Testis (tissue), 2 donors: ENCODE measurements at regions not wholly inside any gene's neighbourhood (a gene's known extent, or its start where the extent isn't known, plus 50 kb on each side); places are given as distances from the start of the nearest gene placed in this dataset.

ENCODE experiments used
- DNase-seq: peaks from one replicate; pipeline ENCODE4 v3.0.0-alpha.2; 2019
- H3K27ac ChIP-seq, 2 donors: fragments of 200-600 bp; sonication (generic); one replicate each; pipeline ENCODE4 v1.5.1; 2019
- H3K27me3 ChIP-seq: fragments of 200-600 bp; sonication (generic); one replicate; pipeline ENCODE4 v1.5.1; 2019
- H3K36me3 ChIP-seq: fragments of 200-600 bp; sonication (generic); one replicate; pipeline ENCODE4 v1.5.1; 2017; ENCODE audit warnings: low read depth; ENCODE audit errors: missing control alignments
- H3K4me1 ChIP-seq: fragments of 200-600 bp; sonication (generic); one replicate; pipeline ENCODE4 v1.5.1; 2019
- H3K4me3 ChIP-seq, 2 donors: fragments of 200-600 bp; sonication (generic); one replicate each; pipeline ENCODE4 v1.5.1; 2017 to 2019
- H3K9me3 ChIP-seq: fragments of 200-600 bp; sonication (generic); one replicate; pipeline ENCODE4 v1.5.1; 2017
- CTCF ChIP-seq, 3 experiments: fragments of 450-650 bp in 2 of 3; fragments of 200-600 bp in 1 of 3; sonication (generic) in 1 of 3; IDR thresholded peaks; one replicate each; pipeline ENCODE4 v1.5.1; 2016 to 2019; ENCODE audit warnings: antibody characterized with exemption in 3 of 3, mild to moderate bottlenecking in 2 of 3, moderate library complexity in 1 of 3
- POLR2A ChIP-seq: fragments of 450-650 bp; IDR thresholded peaks from one replicate; pipeline ENCODE4 v1.6.1; 2017; ENCODE audit warnings: antibody characterized with exemption, mild to moderate bottlenecking, moderate library complexity
- WGBS, 2 donors: methylation state at CpG; one replicate each; pipeline ENCODE4 v1.1.5; 2018; 5-methylcytosine and 5-hydroxymethylcytosine counted together
- intact Hi-C: fragments of 100-400 bp; cut with DNase I; formaldehyde crosslinking; loops from one replicate; pipeline ENCODE4 v1.15.1; 2023; ENCODE audit warnings: low total_unique reads

- no peaks in the 10 kb centered on the region for H3K36me3 ChIP-seq
- no peaks in the 10 kb centered on the region for H3K9me3 ChIP-seq
- WGBS, 2 donors, result 41 to 63% methylated on average over 1 of the region's 1 CpG
- intact Hi-C loops, result no loop called here
- no peak for DNase-seq
- H3K4me1 ChIP-seq, result no peaks in the 10 kb centered on the region
- H3K27ac ChIP-seq, result no peak overlapping the region
- H3K27me3 ChIP-seq, result no peaks in the 10 kb centered on the region
- TF ChIP-seq POLR2A (no peak), CTCF (IDR thresholded peaks at IDR 0.05) (no peak)
- no peak overlapping the region for H3K4me3 ChIP-seq
Observed at GRCh38 chr2:18781541-18782280, 192.3 kb upstream of the NT5C1B start.

GRCh38 chr2:18777250-18777812, 188.0 kb upstream of the NT5C1B start:
- no peak for TF ChIP-seq POLR2A
- no peak for TF ChIP-seq CTCF (IDR thresholded peaks at IDR 0.05)
- H3K27me3 ChIP-seq, result no peaks in the 10 kb centered on the region
- no peak overlapping the region for H3K4me3 ChIP-seq
- WGBS, 2 donors, result 55 to 67% methylated on average over 2 of the region's 2 CpGs
- H3K9me3 ChIP-seq, result no peaks in the 10 kb centered on the region
- H3K27ac ChIP-seq, result no peak overlapping the region
- no peak for DNase-seq
- H3K36me3 ChIP-seq, result no peaks in the 10 kb centered on the region
- H3K4me1 ChIP-seq, result no peaks in the 10 kb centered on the region
- intact Hi-C loops, result no loop called here

GRCh38 chr2:18771212-18771611, 181.8 kb upstream of the NT5C1B start:
- Histone ChIP-seq H3K4me3 (no peak overlapping the region), H3K27ac (no peak overlapping the region), H3K9me3 (no peaks in the 10 kb centered on the region), H3K4me1 (no peaks in the 10 kb centered on the region), H3K27me3 (no peaks in the 10 kb centered on the region), H3K36me3 (no peaks in the 10 kb centered on the region)
- no peak for DNase-seq
- no peak for TF ChIP-seq CTCF (IDR thresholded peaks at IDR 0.05)
- TF ChIP-seq POLR2A, result no peak
- 84 to 91% methylated on average over 1 of the region's 1 CpG for WGBS, 2 donors
- intact Hi-C loops, result no loop called here

- peaks cover 4% of the 10 kb centered on the region for H3K4me1 ChIP-seq
- no peak for DNase-seq
- TF ChIP-seq CTCF (IDR thresholded peaks at IDR 0.05) (no peak), POLR2A (no peak)
- no peaks in the 10 kb centered on the region for H3K27me3 ChIP-seq
- H3K27ac ChIP-seq, result no peak overlapping the region
- no peaks in the 10 kb centered on the region for H3K36me3 ChIP-seq
- 75 to 81% methylated on average over 1 of the region's 1 CpG for WGBS, 2 donors
- H3K4me3 ChIP-seq, result no peak overlapping the region
- intact Hi-C loops, result no loop called here
- no peaks in the 10 kb centered on the region for H3K9me3 ChIP-seq
Observed at GRCh38 chr2:18763338-18763737, 174.0 kb upstream of the NT5C1B start.

- DNase-seq, result no peak
- H3K4me3 ChIP-seq, result no peak overlapping the region
- no peak overlapping the region for H3K27ac ChIP-seq
- intact Hi-C loops, result no loop called here
- 18 to 33% methylated on average over 1 of the region's 1 CpG for WGBS, 2 donors
- no peaks in the 10 kb centered on the region for H3K27me3 ChIP-seq
- TF ChIP-seq POLR2A (no peak), CTCF (IDR thresholded peaks at IDR 0.05) (no peak)
- H3K4me1 ChIP-seq, result peaks cover 4% of the 10 kb centered on the region
- H3K36me3 ChIP-seq, result no peaks in the 10 kb centered on the region
- H3K9me3 ChIP-seq, result no peaks in the 10 kb centered on the region
Observed at GRCh38 chr2:18762667-18763066, 173.3 kb upstream of the NT5C1B start.
